Muscle of leg (tissue), 3 donors: ENCODE measurements at regions not wholly inside any gene's neighbourhood (a gene's known extent, or its start where the extent isn't known, plus 50 kb on each side); places are given as distances from the start of the nearest gene placed in this dataset.
"Not testable (repeated sequence)": the region's sequence is repeated elsewhere in the genome, so short reads cannot be mapped to it uniquely, and the experiment has no call there.

Source experiments
- DNase-seq: peaks from one replicate; pipeline ENCODE4 v3.0.0; 2013
- H3K27ac ChIP-seq: one replicate; pipeline ENCODE4 v1.5.1; 2013; ENCODE audit warnings: mild to moderate bottlenecking, low read length, control low read depth
- H3K27me3 ChIP-seq: one replicate; pipeline ENCODE4 v1.6.1; 2013; ENCODE audit warnings: low read length; ENCODE audit not compliant: control insufficient read depth, insufficient read depth
- H3K36me3 ChIP-seq: one replicate; pipeline ENCODE4 v1.6.1; 2013; ENCODE audit warnings: low read length; ENCODE audit not compliant: control insufficient read depth, insufficient read depth
- H3K4me1 ChIP-seq: one replicate; pipeline ENCODE4 v1.6.1; 2013; ENCODE audit warnings: low read length; ENCODE audit not compliant: control insufficient read depth, insufficient read depth
- H3K4me3 ChIP-seq: one replicate; pipeline ENCODE4 v1.5.1; 2013; ENCODE audit warnings: low read length, control low read depth
- H3K9me3 ChIP-seq: replicated peaks from 2 replicates; pipeline ENCODE4 v1.6.1; 2013; ENCODE audit warnings: low read depth, low read length; ENCODE audit not compliant: control insufficient read depth
- WGBS: methylation state at CpG from one replicate; pipeline ENCODE4 v1.1.5; 2013; ENCODE audit warnings: missing lambda C conversion rate; ENCODE audit not compliant: insufficient coverage; 5-methylcytosine and 5-hydroxymethylcytosine counted together

- no peaks in the 10 kb centered on the region for H3K36me3 ChIP-seq
- peaks cover 24% of the 10 kb centered on the region for H3K4me1 ChIP-seq
- H3K4me3 ChIP-seq: no peak overlapping the region
- DNase-seq: no peak
- no peaks in the 10 kb centered on the region for H3K9me3 ChIP-seq
- 48% methylated on average over 3 of the region's 6 CpGs for WGBS
- no peak overlapping the region for H3K27ac ChIP-seq
- H3K27me3 ChIP-seq: no peaks in the 10 kb centered on the region
Measured at GRCh38 chr1:38738207-38738606, 121.4 kb downstream of the RRAGC start.

GRCh38 chr1:38736399-38736798 is 123.2 kb downstream of the RRAGC start:
- Histone ChIP-seq H3K27me3 (no peaks in the 10 kb centered on the region), H3K4me1 (peaks cover 13% of the 10 kb centered on the region), H3K4me3 (no peak overlapping the region), H3K9me3 (no peaks in the 10 kb centered on the region), H3K27ac (no peak overlapping the region), H3K36me3 (no peaks in the 10 kb centered on the region)
- no peak for DNase-seq
- WGBS: no CpG with 5 or more reads among the region's 1 CpG

- Histone ChIP-seq H3K4me1 (peaks cover 7% of the 10 kb centered on the region), H3K4me3 (no peak overlapping the region), H3K27ac (no peak overlapping the region), H3K9me3 (no peaks in the 10 kb centered on the region), H3K27me3 (no peaks in the 10 kb centered on the region), H3K36me3 (no peaks in the 10 kb centered on the region)
- 76% methylated on average over 3 of the region's 6 CpGs for WGBS
- no peak for DNase-seq
Measured at GRCh38 chr1:38735651-38736161, 123.9 kb downstream of the RRAGC start.

GRCh38 chr1:38733761-38734160 is 125.8 kb downstream of the RRAGC start:
- Histone ChIP-seq H3K36me3 (no peaks in the 10 kb centered on the region), H3K4me1 (peaks cover 4% of the 10 kb centered on the region), H3K27me3 (peaks cover 8% of the 10 kb centered on the region), H3K4me3 (no peak overlapping the region), H3K27ac (no peak overlapping the region), H3K9me3 (no peaks in the 10 kb centered on the region)
- DNase-seq: no peak
- WGBS: 83% methylated on average over 2 of the region's 3 CpGs

GRCh38 chr1:38730511-38731397 is 128.8 kb downstream of the RRAGC start:
- no CpG with 5 or more reads among the region's 6 CpGs for WGBS
- Histone ChIP-seq H3K4me3 (no peak overlapping the region), H3K36me3 (no peaks in the 10 kb centered on the region), H3K4me1 (peaks cover 10% of the 10 kb centered on the region), H3K27ac (no peak overlapping the region), H3K9me3 (no peaks in the 10 kb centered on the region), H3K27me3 (peaks cover 15% of the 10 kb centered on the region)
- no peak for DNase-seq

GRCh38 chr1:38728585-38728908 is 131.0 kb downstream of the RRAGC start:
- Histone ChIP-seq H3K9me3 (no peaks in the 10 kb centered on the region), H3K4me1 (peaks cover 10% of the 10 kb centered on the region), H3K36me3 (no peaks in the 10 kb centered on the region), H3K27me3 (peaks cover 15% of the 10 kb centered on the region), H3K4me3 (no peak overlapping the region), H3K27ac (no peak overlapping the region)
- no CpG with 5 or more reads among the region's 1 CpG for WGBS
- no peak for DNase-seq

- Histone ChIP-seq H3K4me3 (no peak overlapping the region), H3K4me1 (peaks cover 10% of the 10 kb centered on the region), H3K27ac (no peak overlapping the region), H3K36me3 (no peaks in the 10 kb centered on the region), H3K27me3 (peaks cover 15% of the 10 kb centered on the region), H3K9me3 (no peaks in the 10 kb centered on the region)
- 7% methylated on average over 12 of the region's 20 CpGs for WGBS
- DNase-seq: peak; percentile 60
Measured at GRCh38 chr1:38727684-38728584, 131.6 kb downstream of the RRAGC start.

- H3K9me3 ChIP-seq, H3K27ac ChIP-seq, H3K4me3 ChIP-seq, DNase-seq, H3K36me3 ChIP-seq: not testable (repeated sequence)
- WGBS: 90% methylated on average over 6 of the region's 8 CpGs
- Histone ChIP-seq H3K27me3 (peaks cover 15% of the 10 kb centered on the region), H3K4me1 (peaks cover 10% of the 10 kb centered on the region)
Measured at GRCh38 chr1:38725321-38725961, 134.1 kb downstream of the RRAGC start.

- peaks cover 12% of the 10 kb centered on the region for H3K27me3 ChIP-seq
- no peaks in the 10 kb centered on the region for H3K36me3 ChIP-seq
- 46% methylated on average over 6 of the region's 7 CpGs for WGBS
- peaks cover 10% of the 10 kb centered on the region for H3K4me1 ChIP-seq
- DNase-seq: no peak
- H3K9me3 ChIP-seq: no peaks in the 10 kb centered on the region
- H3K27ac ChIP-seq: no peak overlapping the region
- H3K4me3 ChIP-seq: no peak overlapping the region
Measured at GRCh38 chr1:38724160-38725131, 135.1 kb downstream of the RRAGC start.
